22Rv1 (cell line): ENCODE measurements at regions not wholly inside any gene's neighbourhood (a gene's known extent, or its start where the extent isn't known, plus 50 kb on each side); places are given as distances from the start of the nearest gene placed in this dataset.

Experiments
- ZFX ChIP-seq: fragments of 450-650 bp; IDR thresholded peaks from 2 replicates; pipeline ENCODE4 v1.6.1; 2017; ENCODE audit warnings: antibody characterized with exemption, borderline replicate concordance
- TF ChIP-seq, protein P1 (sequence below): fragments of 450-650 bp; IDR thresholded peaks from 2 replicates; pipeline ENCODE4 v1.5.1; 2017; ENCODE audit warnings: mild to moderate bottlenecking

DNA sequence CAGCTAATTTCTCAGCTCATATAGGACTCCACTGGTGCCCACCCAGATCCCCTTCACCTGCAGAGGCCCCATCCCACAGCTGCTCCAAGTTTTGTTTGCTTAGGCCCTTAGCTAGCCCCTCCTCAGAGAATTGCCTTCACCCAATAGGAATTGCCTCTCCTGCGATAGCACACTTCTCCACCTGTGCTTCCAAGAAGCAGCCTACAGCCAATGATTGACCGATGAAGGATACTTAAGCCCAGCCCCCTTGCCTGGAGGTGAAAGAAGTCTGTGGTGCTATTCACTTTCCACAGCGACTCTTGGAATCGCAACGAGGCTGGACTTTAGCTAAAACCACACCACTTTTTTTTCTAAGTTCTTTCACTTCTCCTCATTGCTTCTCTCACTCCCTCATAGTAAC, 353.2 kb upstream of the BTBD3 start:
- TF ChIP-seq, protein P1, sequence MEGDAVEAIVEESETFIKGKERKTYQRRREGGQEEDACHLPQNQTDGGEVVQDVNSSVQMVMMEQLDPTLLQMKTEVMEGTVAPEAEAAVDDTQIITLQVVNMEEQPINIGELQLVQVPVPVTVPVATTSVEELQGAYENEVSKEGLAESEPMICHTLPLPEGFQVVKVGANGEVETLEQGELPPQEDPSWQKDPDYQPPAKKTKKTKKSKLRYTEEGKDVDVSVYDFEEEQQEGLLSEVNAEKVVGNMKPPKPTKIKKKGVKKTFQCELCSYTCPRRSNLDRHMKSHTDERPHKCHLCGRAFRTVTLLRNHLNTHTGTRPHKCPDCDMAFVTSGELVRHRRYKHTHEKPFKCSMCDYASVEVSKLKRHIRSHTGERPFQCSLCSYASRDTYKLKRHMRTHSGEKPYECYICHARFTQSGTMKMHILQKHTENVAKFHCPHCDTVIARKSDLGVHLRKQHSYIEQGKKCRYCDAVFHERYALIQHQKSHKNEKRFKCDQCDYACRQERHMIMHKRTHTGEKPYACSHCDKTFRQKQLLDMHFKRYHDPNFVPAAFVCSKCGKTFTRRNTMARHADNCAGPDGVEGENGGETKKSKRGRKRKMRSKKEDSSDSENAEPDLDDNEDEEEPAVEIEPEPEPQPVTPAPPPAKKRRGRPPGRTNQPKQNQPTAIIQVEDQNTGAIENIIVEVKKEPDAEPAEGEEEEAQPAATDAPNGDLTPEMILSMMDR, result no peak
- no peak for TF ChIP-seq ZFX
